ENCODE measurements at regions not wholly inside any gene's neighbourhood (a gene's known extent, or its start where the extent isn't known, plus 50 kb on each side); places are given as distances from the start of the nearest gene placed in this dataset.

GRCh38 chr13:89790696-89791095, 1556.8 kb upstream of the MIR17HG start:
- Mint-ChIP-seq H3K4me3 (no peak overlapping the region), H3K27ac (no peak overlapping the region)
- POLR2A ChIA-PET, result no interaction called here

GRCh38 chr13:89791971-89792630, 1555.4 kb upstream of the MIR17HG start:
- Mint-ChIP-seq H3K27me3 (no peaks in the 10 kb centered on the region), H3K9me3 (peaks cover 5% of the 10 kb centered on the region), H3K4me1 (no peaks in the 10 kb centered on the region), H3K36me3 (no peaks in the 10 kb centered on the region), H3K27ac (no peak overlapping the region), H3K4me3 (no peak overlapping the region)
- DNase-seq, result no peak
- no peak for ATAC-seq (ENCODE audit: low read depth)
- POLR2A ChIA-PET, result no interaction called here

More at GRCh38 chr13:89790696-89791095, 1556.8 kb upstream of the MIR17HG start:
- Mint-ChIP-seq H3K9me3 (peaks cover 4% of the 10 kb centered on the region), H3K36me3 (no peaks in the 10 kb centered on the region), H3K4me1 (no peaks in the 10 kb centered on the region), H3K27me3 (no peaks in the 10 kb centered on the region)
- no peak for DNase-seq
- no peak for ATAC-seq (ENCODE audit: low read depth)

DNA sequence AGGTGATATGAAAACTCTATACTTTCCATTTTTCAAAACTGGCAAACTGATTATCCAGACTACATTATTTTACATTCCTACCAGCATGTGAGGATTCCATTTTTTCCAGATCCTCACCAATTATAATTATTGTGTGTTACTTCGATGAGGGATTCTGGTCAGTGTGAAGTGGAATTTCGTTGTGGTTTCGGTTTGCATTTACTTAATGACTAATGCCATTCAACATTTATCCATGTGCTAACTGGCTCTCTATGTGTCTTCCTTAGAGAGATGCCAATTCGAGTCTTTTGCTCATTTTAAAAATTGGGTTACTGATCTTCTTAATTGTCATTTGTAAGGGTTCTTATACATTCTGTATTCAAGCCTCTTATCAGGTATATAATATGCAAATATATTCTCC, 1551.3 kb upstream of the MIR17HG start:
- no peaks in the 10 kb centered on the region for H3K4me1 Mint-ChIP-seq
- no peak for ATAC-seq (ENCODE audit: low read depth)
- H3K36me3 Mint-ChIP-seq, result no peaks in the 10 kb centered on the region
- peaks cover 4% of the 10 kb centered on the region for H3K9me3 Mint-ChIP-seq
- no peaks in the 10 kb centered on the region for H3K27me3 Mint-ChIP-seq
- no peak for DNase-seq
- no peak overlapping the region for H3K27ac Mint-ChIP-seq
- POLR2A ChIA-PET, result no interaction called here
- H3K4me3 Mint-ChIP-seq, result no peak overlapping the region

DNA sequence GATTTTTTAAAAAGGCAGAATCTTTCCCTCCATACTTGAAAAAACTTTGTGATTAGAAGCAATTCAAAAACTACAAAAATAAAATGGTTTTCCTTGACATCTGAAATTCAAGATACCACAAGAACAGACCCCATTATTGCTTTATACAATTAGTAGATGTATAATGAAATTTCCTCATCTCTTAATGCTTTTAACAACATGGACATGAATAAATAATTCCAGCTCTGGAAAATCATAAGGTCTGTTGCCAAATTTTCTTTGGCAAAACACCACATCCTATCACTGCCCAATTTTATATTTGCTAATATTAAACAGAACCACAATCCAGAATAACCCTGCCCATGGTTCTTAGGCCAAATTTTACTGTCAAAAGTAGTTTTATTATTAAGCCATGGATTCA, 1543.6 kb upstream of the MIR17HG start:
- DNase-seq (no peak), ATAC-seq (ENCODE audit: low read depth) (no peak)
- no peak overlapping the region for H3K4me3 Mint-ChIP-seq
- no peak overlapping the region for H3K27ac Mint-ChIP-seq
- H3K4me1 Mint-ChIP-seq, result no peaks in the 10 kb centered on the region
- H3K9me3 Mint-ChIP-seq, result peaks cover 2% of the 10 kb centered on the region
- H3K36me3 Mint-ChIP-seq, result no peaks in the 10 kb centered on the region
- POLR2A ChIA-PET, result no interaction called here
- no peaks in the 10 kb centered on the region for H3K27me3 Mint-ChIP-seq

DNA sequence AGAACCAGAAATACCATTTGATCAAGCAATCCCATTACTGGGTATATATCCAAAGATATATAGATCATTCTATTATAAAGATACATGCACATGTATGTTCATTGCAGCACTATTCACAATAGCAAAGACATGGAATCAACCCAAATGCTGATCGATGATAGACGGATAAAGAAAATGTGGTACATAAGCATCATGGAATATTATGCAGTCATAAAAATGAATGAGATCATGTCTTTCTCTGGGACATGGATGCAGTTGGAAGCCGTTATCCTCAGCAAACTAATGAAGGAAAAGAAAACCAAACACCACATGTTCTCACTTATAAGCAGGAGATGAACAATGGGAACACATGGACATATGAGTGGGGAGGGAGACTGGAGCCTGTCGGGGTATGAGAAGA, 1540.9 kb upstream of the MIR17HG start:
- Mint-ChIP-seq H3K36me3 (no peaks in the 10 kb centered on the region), H3K4me1 (no peaks in the 10 kb centered on the region), H3K27ac (no peak overlapping the region), H3K4me3 (no peak overlapping the region), H3K27me3 (no peaks in the 10 kb centered on the region), H3K9me3 (peaks cover 2% of the 10 kb centered on the region)
- POLR2A ChIA-PET, result no interaction called here
- ATAC-seq (ENCODE audit: low read depth), result no peak
- DNase-seq, result no peak

- no peak for ATAC-seq (ENCODE audit: low read depth)
- no peak for DNase-seq
- Mint-ChIP-seq H3K36me3 (no peaks in the 10 kb centered on the region), H3K4me3 (no peak overlapping the region), H3K27me3 (no peaks in the 10 kb centered on the region), H3K27ac (no peak overlapping the region), H3K4me1 (no peaks in the 10 kb centered on the region), H3K9me3 (peaks cover 4% of the 10 kb centered on the region)
- POLR2A ChIA-PET, result no interaction called here
Measured at GRCh38 chr13:89812856-89813255, 1534.6 kb upstream of the MIR17HG start.

GRCh38 chr13:89816404-89816803, 1531.1 kb upstream of the MIR17HG start:
- Mint-ChIP-seq H3K36me3 (no peaks in the 10 kb centered on the region), H3K4me1 (no peaks in the 10 kb centered on the region), H3K9me3 (peaks cover 4% of the 10 kb centered on the region), H3K27ac (no peak overlapping the region), H3K4me3 (no peak overlapping the region), H3K27me3 (no peaks in the 10 kb centered on the region)
- POLR2A ChIA-PET, result no interaction called here
- ATAC-seq (ENCODE audit: low read depth), result no peak
- no peak for DNase-seq

- H3K4me3 Mint-ChIP-seq, result no peak overlapping the region
- no peak overlapping the region for H3K27ac Mint-ChIP-seq
- H3K27me3 Mint-ChIP-seq, result no peaks in the 10 kb centered on the region
- ATAC-seq (ENCODE audit: low read depth) (no peak), DNase-seq (no peak)
- POLR2A ChIA-PET, result no interaction called here
- H3K36me3 Mint-ChIP-seq, result no peaks in the 10 kb centered on the region
- H3K4me1 Mint-ChIP-seq, result no peaks in the 10 kb centered on the region
- H3K9me3 Mint-ChIP-seq, result no peaks in the 10 kb centered on the region
Measured at GRCh38 chr13:89822467-89822866, 1525.0 kb upstream of the MIR17HG start.

- no peaks in the 10 kb centered on the region for H3K27me3 Mint-ChIP-seq
- H3K9me3 Mint-ChIP-seq, result no peaks in the 10 kb centered on the region
- POLR2A ChIA-PET, result no interaction called here
- DNase-seq (no peak), ATAC-seq (ENCODE audit: low read depth) (no peak)
- H3K4me1 Mint-ChIP-seq, result no peaks in the 10 kb centered on the region
- no peaks in the 10 kb centered on the region for H3K36me3 Mint-ChIP-seq
- no peak overlapping the region for H3K4me3 Mint-ChIP-seq
- no peak overlapping the region for H3K27ac Mint-ChIP-seq
Measured at GRCh38 chr13:89827552-89827951, 1519.9 kb upstream of the MIR17HG start.

DNA sequence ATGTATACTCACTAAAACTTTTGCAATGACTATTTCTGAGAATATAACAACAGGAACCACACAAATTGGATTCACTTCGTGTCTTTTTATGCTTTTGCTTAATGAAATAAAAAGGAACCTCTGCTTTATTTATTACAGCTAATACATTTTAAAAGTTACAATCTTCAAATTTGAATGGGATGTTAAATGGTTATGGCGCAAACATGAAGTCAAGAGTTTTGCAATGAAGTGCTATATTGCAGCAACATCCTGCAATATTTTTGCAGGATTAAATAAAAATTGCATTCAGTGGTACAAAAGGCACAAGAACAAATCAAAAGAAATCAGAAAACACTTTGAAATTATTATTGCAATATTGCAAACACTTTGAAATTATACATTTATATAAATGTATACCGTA, 1519.0 kb upstream of the MIR17HG start:
- ATAC-seq (ENCODE audit: low read depth), result no peak
- Mint-ChIP-seq H3K4me1 (no peaks in the 10 kb centered on the region), H3K27ac (no peak overlapping the region), H3K36me3 (no peaks in the 10 kb centered on the region), H3K9me3 (no peaks in the 10 kb centered on the region), H3K27me3 (no peaks in the 10 kb centered on the region), H3K4me3 (no peak overlapping the region)
- POLR2A ChIA-PET, result no interaction called here
- no peak for DNase-seq

DNA sequence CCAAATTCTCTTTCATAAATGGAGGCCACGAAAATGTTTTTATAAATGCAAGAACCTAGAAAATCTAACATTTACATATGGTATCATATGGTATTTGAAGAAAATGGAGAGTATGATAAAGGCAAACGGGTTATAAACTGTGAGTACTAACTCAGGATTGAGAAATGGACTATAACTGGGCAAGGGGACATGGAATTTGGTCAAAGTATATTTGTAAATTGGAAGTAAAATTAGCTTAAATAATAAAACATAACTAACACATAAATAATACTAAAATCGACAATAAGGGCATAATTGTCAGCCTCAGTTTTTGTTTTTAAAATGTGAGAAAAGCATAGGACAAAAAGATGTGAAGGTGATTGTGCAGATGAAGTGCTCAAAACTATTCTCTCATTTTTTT, 1516.3 kb upstream of the MIR17HG start:
- Mint-ChIP-seq H3K9me3 (no peaks in the 10 kb centered on the region), H3K27ac (no peak overlapping the region), H3K4me3 (no peak overlapping the region), H3K36me3 (no peaks in the 10 kb centered on the region), H3K27me3 (no peaks in the 10 kb centered on the region), H3K4me1 (no peaks in the 10 kb centered on the region)
- DNase-seq (no peak), ATAC-seq (ENCODE audit: low read depth) (no peak)
- POLR2A ChIA-PET, result no interaction called here

DNA sequence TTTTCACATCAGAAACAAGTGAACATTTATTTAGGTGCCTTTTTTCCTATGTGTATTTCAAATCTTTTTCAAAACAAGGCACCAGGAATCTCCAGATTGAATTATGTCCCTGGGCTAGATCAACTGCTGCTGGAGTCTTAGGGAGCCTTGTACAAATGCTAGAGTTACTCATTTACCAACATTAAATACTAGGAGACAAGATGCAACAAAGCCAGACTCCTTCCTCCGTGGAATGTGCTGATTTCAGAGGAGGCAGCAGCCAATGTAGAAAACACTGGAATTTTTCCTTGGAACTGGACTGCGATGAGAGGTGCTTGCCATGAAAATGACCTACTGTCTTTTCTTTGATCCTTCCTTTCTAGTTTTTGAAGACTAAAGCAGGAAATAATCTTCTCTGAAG, 1514.7 kb upstream of the MIR17HG start:
- Mint-ChIP-seq H3K4me1 (no peaks in the 10 kb centered on the region), H3K36me3 (no peaks in the 10 kb centered on the region), H3K27ac (no peak overlapping the region), H3K27me3 (no peaks in the 10 kb centered on the region), H3K4me3 (no peak overlapping the region), H3K9me3 (peaks cover 3% of the 10 kb centered on the region)
- no peak for DNase-seq
- POLR2A ChIA-PET, result no interaction called here
- ATAC-seq (ENCODE audit: low read depth), result no peak

GRCh38 chr13:89843621-89844020, 1503.9 kb upstream of the MIR17HG start:
- Mint-ChIP-seq H3K36me3 (no peaks in the 10 kb centered on the region), H3K27ac (no peak overlapping the region), H3K27me3 (no peaks in the 10 kb centered on the region), H3K9me3 (peaks cover 7% of the 10 kb centered on the region), H3K4me3 (no peak overlapping the region), H3K4me1 (no peaks in the 10 kb centered on the region)
- DNase-seq, result no peak
- POLR2A ChIA-PET, result no interaction called here
- no peak for ATAC-seq (ENCODE audit: low read depth)

DNA sequence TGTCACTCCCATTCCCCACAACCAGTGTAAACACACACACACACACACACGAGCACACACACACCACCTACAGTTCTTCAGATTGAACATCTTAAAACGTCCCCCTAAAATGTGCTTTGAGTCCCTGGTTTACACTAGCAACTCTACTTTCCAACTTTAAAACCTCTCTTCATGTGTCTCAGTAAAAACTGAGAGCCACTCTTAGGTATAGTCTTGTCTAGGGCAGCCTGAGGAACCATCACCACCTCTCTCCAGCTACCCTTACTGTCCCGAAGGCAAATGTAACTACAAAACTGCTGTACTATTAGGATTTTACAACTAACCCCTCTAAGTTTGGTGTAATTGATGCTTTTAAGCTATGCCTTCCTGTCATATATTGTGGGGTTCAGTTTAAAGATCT, 1501.6 kb upstream of the MIR17HG start:
- Mint-ChIP-seq H3K9me3 (peaks cover 7% of the 10 kb centered on the region), H3K27ac (no peak overlapping the region), H3K4me3 (no peak overlapping the region), H3K36me3 (no peaks in the 10 kb centered on the region), H3K4me1 (no peaks in the 10 kb centered on the region), H3K27me3 (no peaks in the 10 kb centered on the region)
- DNase-seq, result no peak
- ATAC-seq (ENCODE audit: low read depth), result no peak
- POLR2A ChIA-PET, result no interaction called here
